DOHH2 (cell line): ENCODE measurements at regions not wholly inside any gene's neighbourhood (a gene's known extent, or its start where the extent isn't known, plus 50 kb on each side); places are given as distances from the start of the nearest gene placed in this dataset.

Experiments used
- CTCF ChIP-seq: fragments of 200-600 bp; sonication (generic); IDR thresholded peaks from one replicate; pipeline ENCODE4 v1.5.1; 2014; ENCODE audit warnings: antibody characterized with exemption, mild to moderate bottlenecking, low read depth, low read length; ENCODE audit not compliant: poor library complexity, severe bottlenecking
- EZH2phosphoT487 ChIP-seq: fragments of 200-600 bp; sonication (generic); IDR thresholded peaks from 2 replicates; pipeline ENCODE4 v1.6.1; 2017; ENCODE audit warnings: borderline replicate concordance, mild to moderate bottlenecking, antibody characterized with exemption, low read length, moderate library complexity, mixed read lengths

GRCh38 chr13:107121793-107122192, 553.9 kb upstream of the ARGLU1 start:
- TF ChIP-seq CTCF = no peak
- no peak for TF ChIP-seq EZH2phosphoT487
